GM19397 (cell line): ENCODE measurements at regions not wholly inside any gene's neighbourhood (a gene's known extent, or its start where the extent isn't known, plus 50 kb on each side); places are given as distances from the start of the nearest gene placed in this dataset.

Experiments used
- ATAC-seq: cut with Tn5 transposase; IDR thresholded peaks from one replicate; pipeline ENCODE4 v1.9.1; 2021; ENCODE audit warnings: mild to moderate bottlenecking, moderate library complexity; ENCODE audit not compliant: unreplicated experiment

GRCh38 chr18:27838225-27838624 lies 338.7 kb downstream of the CDH2 start:
- ATAC-seq: no peak

GRCh38 chr18:27826101-27826500 lies 350.8 kb downstream of the CDH2 start:
- no peak for ATAC-seq

- ATAC-seq: no peak
Observed at GRCh38 chr18:27825689-27826088, 351.2 kb downstream of the CDH2 start.

- no peak for ATAC-seq
Observed at GRCh38 chr18:27824841-27825681, 351.9 kb downstream of the CDH2 start.

GRCh38 chr18:27824275-27824674 lies 352.7 kb downstream of the CDH2 start:
- ATAC-seq: no peak

- no peak for ATAC-seq
Observed at GRCh38 chr18:27823053-27823452, 353.9 kb downstream of the CDH2 start.

- no peak for ATAC-seq
Observed at GRCh38 chr18:27808683-27809082, 368.2 kb downstream of the CDH2 start.

- ATAC-seq: no peak
Observed at GRCh38 chr18:27803957-27804356, 373.0 kb downstream of the CDH2 start.

GRCh38 chr18:27797484-27797883 lies 379.4 kb downstream of the CDH2 start:
- ATAC-seq: no peak

- ATAC-seq: no peak
Observed at GRCh38 chr18:27794181-27794926, 382.6 kb downstream of the CDH2 start.

GRCh38 chr18:27793013-27793785 lies 383.7 kb downstream of the CDH2 start:
- no peak for ATAC-seq

- ATAC-seq: no peak
Observed at GRCh38 chr18:27789406-27789805, 387.5 kb downstream of the CDH2 start.

- ATAC-seq: no peak
Observed at GRCh38 chr18:27787547-27787946, 389.4 kb downstream of the CDH2 start.

- no peak for ATAC-seq
Observed at GRCh38 chr18:27785815-27786471, 391.0 kb downstream of the CDH2 start.

- ATAC-seq: no peak
Observed at GRCh38 chr18:27780061-27780745, 396.7 kb downstream of the CDH2 start.

- ATAC-seq: no peak
Observed at GRCh38 chr18:27778925-27779324, 398.0 kb downstream of the CDH2 start.

GRCh38 chr18:27778441-27778840 lies 398.5 kb downstream of the CDH2 start:
- ATAC-seq: no peak

- ATAC-seq: no peak
Observed at GRCh38 chr18:27772081-27772480, 404.8 kb downstream of the CDH2 start.

- ATAC-seq: no peak
Observed at GRCh38 chr18:27771571-27771970, 405.4 kb downstream of the CDH2 start.

- no peak for ATAC-seq
Observed at GRCh38 chr18:27769152-27769551, 407.8 kb downstream of the CDH2 start.
